ENCODE measurements at regions not wholly inside any gene's neighbourhood (a gene's known extent, or its start where the extent isn't known, plus 50 kb on each side); places are given as distances from the start of the nearest gene placed in this dataset.
A peak's percentile ranks its signal among the peaks of the same experiment; 100 is the strongest.

DNA sequence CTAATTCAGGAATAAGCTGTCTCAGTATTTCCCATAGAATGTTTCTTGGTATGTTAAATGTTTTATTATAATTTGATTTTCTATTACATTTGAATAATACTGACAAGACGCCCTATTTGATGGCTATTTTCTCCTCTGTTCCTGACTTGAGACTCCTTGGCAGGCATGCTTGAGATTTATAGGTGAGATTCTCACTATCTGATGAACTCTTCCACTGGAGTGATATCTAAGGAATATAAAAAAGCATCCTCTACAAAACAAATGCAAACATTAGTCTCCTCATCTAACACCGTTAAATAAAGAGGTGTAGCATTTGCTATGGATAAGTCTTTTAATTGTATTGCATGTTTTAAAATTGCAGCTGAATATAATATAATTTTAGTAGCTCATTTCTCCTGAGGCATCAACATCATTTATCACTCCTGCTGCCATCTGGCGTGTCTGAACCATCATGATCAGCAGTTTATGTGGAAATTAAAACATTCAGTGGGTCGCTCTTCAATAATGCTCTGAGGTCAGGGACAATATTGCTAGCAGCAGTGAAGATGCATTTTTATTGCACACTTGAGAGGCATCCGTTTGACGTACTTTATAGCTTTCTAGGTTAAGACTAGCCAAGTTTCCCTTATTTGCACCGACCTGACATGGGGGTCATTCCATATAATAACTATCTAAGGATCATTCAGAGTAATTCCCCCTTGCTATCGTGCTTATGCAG lies 210.4 kb upstream of the GALNTL6 start:
- peaks cover 2% of the 10 kb centered on the region for H3K9me3 Mint-ChIP-seq (ENCODE audit: low read depth)
- TF ChIP-seq, protein P1, sequence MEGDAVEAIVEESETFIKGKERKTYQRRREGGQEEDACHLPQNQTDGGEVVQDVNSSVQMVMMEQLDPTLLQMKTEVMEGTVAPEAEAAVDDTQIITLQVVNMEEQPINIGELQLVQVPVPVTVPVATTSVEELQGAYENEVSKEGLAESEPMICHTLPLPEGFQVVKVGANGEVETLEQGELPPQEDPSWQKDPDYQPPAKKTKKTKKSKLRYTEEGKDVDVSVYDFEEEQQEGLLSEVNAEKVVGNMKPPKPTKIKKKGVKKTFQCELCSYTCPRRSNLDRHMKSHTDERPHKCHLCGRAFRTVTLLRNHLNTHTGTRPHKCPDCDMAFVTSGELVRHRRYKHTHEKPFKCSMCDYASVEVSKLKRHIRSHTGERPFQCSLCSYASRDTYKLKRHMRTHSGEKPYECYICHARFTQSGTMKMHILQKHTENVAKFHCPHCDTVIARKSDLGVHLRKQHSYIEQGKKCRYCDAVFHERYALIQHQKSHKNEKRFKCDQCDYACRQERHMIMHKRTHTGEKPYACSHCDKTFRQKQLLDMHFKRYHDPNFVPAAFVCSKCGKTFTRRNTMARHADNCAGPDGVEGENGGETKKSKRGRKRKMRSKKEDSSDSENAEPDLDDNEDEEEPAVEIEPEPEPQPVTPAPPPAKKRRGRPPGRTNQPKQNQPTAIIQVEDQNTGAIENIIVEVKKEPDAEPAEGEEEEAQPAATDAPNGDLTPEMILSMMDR (IDR thresholded peaks at IDR 0.05; ENCODE audit: unreplicated experiment) = no peak
- H3K27ac Mint-ChIP-seq = no peak overlapping the region
- no peaks in the 10 kb centered on the region for H3K4me1 Mint-ChIP-seq (ENCODE audit: low read depth)
- H3K36me3 Mint-ChIP-seq (ENCODE audit: insufficient read depth) = no peaks in the 10 kb centered on the region
- H3K4me3 Mint-ChIP-seq (ENCODE audit: low read depth) = no peak overlapping the region
- no peak for DNase-seq (ENCODE audit: low spot score, unreplicated experiment)
- H3K27me3 Mint-ChIP-seq = no peaks in the 10 kb centered on the region

DNA sequence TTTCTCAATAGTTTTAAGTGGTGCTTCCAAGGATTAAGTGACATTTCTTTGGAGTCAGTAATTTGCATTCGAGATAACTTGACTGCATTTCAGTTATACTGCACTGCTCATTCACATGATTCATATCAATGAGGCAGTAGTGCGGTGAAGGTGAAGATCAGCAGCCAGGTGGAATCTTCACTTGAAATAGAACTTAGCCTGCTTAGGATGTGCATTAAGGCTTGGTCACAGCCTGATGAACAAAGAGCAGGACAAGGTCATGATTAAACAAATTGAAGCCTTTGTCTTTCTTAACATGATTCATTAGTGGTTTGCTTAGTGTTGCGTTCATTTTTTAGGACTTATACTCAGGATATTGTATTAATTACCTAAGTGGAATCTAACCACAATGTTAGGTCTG lies 212.1 kb upstream of the GALNTL6 start:
- no peak overlapping the region for H3K27ac Mint-ChIP-seq
- no peaks in the 10 kb centered on the region for H3K27me3 Mint-ChIP-seq
- no peaks in the 10 kb centered on the region for H3K4me1 Mint-ChIP-seq (ENCODE audit: low read depth)
- TF ChIP-seq, protein P1 (IDR thresholded peaks at IDR 0.05; ENCODE audit: unreplicated experiment) = no peak
- peaks cover 2% of the 10 kb centered on the region for H3K9me3 Mint-ChIP-seq (ENCODE audit: low read depth)
- no peak for DNase-seq (ENCODE audit: low spot score, unreplicated experiment)
- no peak overlapping the region for H3K4me3 Mint-ChIP-seq (ENCODE audit: low read depth)
- H3K36me3 Mint-ChIP-seq (ENCODE audit: insufficient read depth) = no peaks in the 10 kb centered on the region

DNA sequence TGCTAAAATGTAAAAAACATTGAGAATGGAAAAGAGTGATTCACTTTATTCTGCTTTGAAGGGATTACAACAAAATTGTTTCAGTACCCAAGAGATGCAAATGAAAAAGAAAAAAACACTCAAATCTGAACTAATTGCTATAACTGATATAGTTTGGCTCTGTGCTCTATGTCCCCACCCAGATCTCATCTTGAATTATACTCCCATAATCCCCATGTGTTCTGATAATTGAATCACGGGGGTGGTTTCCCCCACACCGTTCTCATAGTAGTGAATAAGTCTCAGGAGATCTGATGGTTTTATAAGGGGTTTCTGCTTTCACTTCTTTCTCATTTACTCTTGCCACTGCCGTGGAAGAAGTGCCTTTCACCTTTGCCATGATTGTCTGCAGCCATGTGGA lies 213.6 kb upstream of the GALNTL6 start:
- no peak for DNase-seq (ENCODE audit: low spot score, unreplicated experiment)
- Mint-ChIP-seq H3K27ac (no peak overlapping the region), H3K4me3 (ENCODE audit: low read depth) (no peak overlapping the region), H3K36me3 (ENCODE audit: insufficient read depth) (no peaks in the 10 kb centered on the region), H3K4me1 (ENCODE audit: low read depth) (no peaks in the 10 kb centered on the region), H3K27me3 (no peaks in the 10 kb centered on the region), H3K9me3 (ENCODE audit: low read depth) (peaks cover 2% of the 10 kb centered on the region)
- TF ChIP-seq, protein P1 (IDR thresholded peaks at IDR 0.05; ENCODE audit: unreplicated experiment) = no peak

DNA sequence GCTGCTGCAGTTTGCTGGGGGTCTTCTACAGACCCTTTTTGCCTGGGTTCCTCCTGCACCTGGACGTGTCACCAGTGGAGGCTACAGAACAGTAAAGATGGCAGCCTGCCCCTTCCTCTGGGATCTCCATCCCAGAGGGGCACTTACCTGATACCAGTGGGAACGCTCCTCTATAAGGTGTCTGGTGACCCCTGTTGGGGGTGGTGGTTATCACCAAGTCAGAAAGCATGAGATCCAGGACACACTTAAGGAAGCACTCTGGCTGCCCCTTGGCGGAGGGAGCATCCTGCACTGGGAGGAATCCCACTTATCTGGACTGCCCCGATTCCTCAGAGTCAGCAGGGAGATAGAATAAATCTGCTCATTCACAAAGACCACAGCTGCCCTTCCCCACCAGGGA lies 218.9 kb upstream of the GALNTL6 start:
- no peak for DNase-seq (ENCODE audit: low spot score, unreplicated experiment)
- TF ChIP-seq, protein P1 (IDR thresholded peaks at IDR 0.05; ENCODE audit: unreplicated experiment) = peak; percentile 7
- H3K27me3 Mint-ChIP-seq = no peaks in the 10 kb centered on the region
- no peak overlapping the region for H3K4me3 Mint-ChIP-seq (ENCODE audit: low read depth)
- H3K27ac Mint-ChIP-seq = no peak overlapping the region
- peaks cover 7% of the 10 kb centered on the region for H3K9me3 Mint-ChIP-seq (ENCODE audit: low read depth)
- H3K4me1 Mint-ChIP-seq (ENCODE audit: low read depth) = no peaks in the 10 kb centered on the region
- no peaks in the 10 kb centered on the region for H3K36me3 Mint-ChIP-seq (ENCODE audit: insufficient read depth)

DNA sequence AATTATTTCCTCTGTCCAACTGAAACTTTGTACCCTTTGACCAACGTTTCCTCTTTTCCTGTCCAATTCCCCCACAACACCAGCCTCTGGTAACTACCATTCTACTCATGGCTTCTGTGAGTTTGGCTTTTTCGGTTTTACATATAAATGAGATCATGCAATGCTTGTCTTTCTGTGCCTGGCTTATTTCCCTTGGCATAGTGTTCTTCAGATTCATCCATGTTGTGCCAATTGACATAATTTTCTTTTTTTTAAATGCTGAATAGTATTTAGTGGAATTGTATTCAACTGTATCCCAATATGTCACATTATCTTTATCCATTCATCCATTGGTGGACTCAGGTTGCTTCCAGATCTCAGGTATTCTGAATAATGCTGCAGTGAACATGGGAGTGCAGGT lies 222.5 kb upstream of the GALNTL6 start:
- Mint-ChIP-seq H3K9me3 (ENCODE audit: low read depth) (peaks cover 5% of the 10 kb centered on the region), H3K4me3 (ENCODE audit: low read depth) (no peak overlapping the region), H3K4me1 (ENCODE audit: low read depth) (no peaks in the 10 kb centered on the region), H3K36me3 (ENCODE audit: insufficient read depth) (no peaks in the 10 kb centered on the region), H3K27me3 (no peaks in the 10 kb centered on the region), H3K27ac (no peak overlapping the region)
- DNase-seq (ENCODE audit: low spot score, unreplicated experiment) = no peak
- TF ChIP-seq, protein P1 (IDR thresholded peaks at IDR 0.05; ENCODE audit: unreplicated experiment) = no peak
